ENCODE measurements at regions not wholly inside any gene's neighbourhood (a gene's known extent, or its start where the extent isn't known, plus 50 kb on each side); places are given as distances from the start of the nearest gene placed in this dataset.

- Mint-ChIP-seq H3K27ac (no peak overlapping the region), H3K36me3 (no peaks in the 10 kb centered on the region), H3K4me1 (peaks cover 10 to 12% of the 10 kb centered on the region in 2 donors), H3K27me3 (ENCODE audit: low read depth in 3 of 3) (peaks cover 2 to 6% (median 2%) of the 10 kb centered on the region in 3 donors), H3K4me3 (no peak overlapping the region), H3K9me3 (peaks cover 0 to 2% (median 0%) of the 10 kb centered on the region in 6 donors)
- DNase-seq = no peak
Observed at GRCh38 chr16:66295761-66296546, 70.5 kb upstream of the CDH5 start.

- DNase-seq = no peak
- Mint-ChIP-seq H3K36me3 (no peaks in the 10 kb centered on the region), H3K4me1 (peaks cover 10% of the 10 kb centered on the region in 2 donors), H3K27ac (no peak overlapping the region), H3K9me3 (peaks cover 0 to 2% (median 0%) of the 10 kb centered on the region in 6 donors), H3K27me3 (ENCODE audit: low read depth in 3 of 3) (peaks cover 2 to 8% (median 2%) of the 10 kb centered on the region in 3 donors), H3K4me3 (no peak overlapping the region)
Observed at GRCh38 chr16:66295213-66295612, 71.3 kb upstream of the CDH5 start.

- H3K4me3 Mint-ChIP-seq = no peak overlapping the region
- H3K4me1 Mint-ChIP-seq = peaks cover 6% of the 10 kb centered on the region in 2 donors
- H3K27me3 Mint-ChIP-seq (ENCODE audit: low read depth in 3 of 3) = peaks cover 2 to 8% (median 2%) of the 10 kb centered on the region in 3 donors
- no peak overlapping the region for H3K27ac Mint-ChIP-seq
- peaks cover 0 to 2% (median 0%) of the 10 kb centered on the region in 6 donors for H3K9me3 Mint-ChIP-seq
- DNase-seq = no peak
- H3K36me3 Mint-ChIP-seq = no peaks in the 10 kb centered on the region
Observed at GRCh38 chr16:66294507-66294906, 72.0 kb upstream of the CDH5 start.

GRCh38 chr16:66293932-66294331 lies 72.6 kb upstream of the CDH5 start:
- DNase-seq = no peak
- Mint-ChIP-seq H3K36me3 (no peaks in the 10 kb centered on the region), H3K4me1 (peaks cover under 1% of the 10 kb centered on the region in 2 donors), H3K4me3 (no peak overlapping the region), H3K27ac (no peak overlapping the region), H3K9me3 (no peaks in the 10 kb centered on the region), H3K27me3 (ENCODE audit: low read depth in 3 of 3) (peaks cover 2 to 8% (median 2%) of the 10 kb centered on the region in 3 donors)

GRCh38 chr16:66293207-66293735 lies 73.2 kb upstream of the CDH5 start:
- no peaks in the 10 kb centered on the region for H3K4me1 Mint-ChIP-seq
- no peak overlapping the region for H3K4me3 Mint-ChIP-seq
- DNase-seq = no peak
- H3K27ac Mint-ChIP-seq = no peak overlapping the region
- H3K27me3 Mint-ChIP-seq (ENCODE audit: low read depth in 3 of 3) = peaks cover 2 to 8% (median 2%) of the 10 kb centered on the region in 3 donors
- no peaks in the 10 kb centered on the region for H3K9me3 Mint-ChIP-seq
- H3K36me3 Mint-ChIP-seq = no peaks in the 10 kb centered on the region

- Mint-ChIP-seq H3K36me3 (no peaks in the 10 kb centered on the region), H3K27ac (no peak overlapping the region), H3K27me3 (ENCODE audit: low read depth in 3 of 3) (peaks cover 2 to 8% (median 2%) of the 10 kb centered on the region in 3 donors), H3K4me1 (no peaks in the 10 kb centered on the region), H3K4me3 (no peak overlapping the region), H3K9me3 (no peaks in the 10 kb centered on the region)
- no peak for DNase-seq
Observed at GRCh38 chr16:66292241-66292935, 74.1 kb upstream of the CDH5 start.

- no peaks in the 10 kb centered on the region for H3K36me3 Mint-ChIP-seq
- DNase-seq = no peak
- H3K27ac Mint-ChIP-seq = no peak overlapping the region
Observed at GRCh38 chr16:66291833-66292232, 74.7 kb upstream of the CDH5 start.

GRCh38 chr16:66290431-66290830 lies 76.1 kb upstream of the CDH5 start:
- Mint-ChIP-seq H3K4me3 (no peak overlapping the region), H3K4me1 (no peaks in the 10 kb centered on the region), H3K27me3 (ENCODE audit: low read depth in 3 of 3) (peaks cover 2 to 8% (median 4%) of the 10 kb centered on the region in 3 donors), H3K27ac (no peak overlapping the region), H3K36me3 (no peaks in the 10 kb centered on the region), H3K9me3 (no peaks in the 10 kb centered on the region)
- DNase-seq = no peak

More at GRCh38 chr16:66291833-66292232, 74.7 kb upstream of the CDH5 start:
- Mint-ChIP-seq H3K9me3 (no peaks in the 10 kb centered on the region), H3K4me3 (no peak overlapping the region), H3K27me3 (ENCODE audit: low read depth in 3 of 3) (peaks cover 2 to 8% (median 2%) of the 10 kb centered on the region in 3 donors), H3K4me1 (no peaks in the 10 kb centered on the region)

GRCh38 chr16:66289986-66290385 lies 76.5 kb upstream of the CDH5 start:
- no peak overlapping the region for H3K27ac Mint-ChIP-seq
- H3K9me3 Mint-ChIP-seq = no peaks in the 10 kb centered on the region
- H3K36me3 Mint-ChIP-seq = no peaks in the 10 kb centered on the region
- peaks cover 2 to 8% (median 4%) of the 10 kb centered on the region in 3 donors for H3K27me3 Mint-ChIP-seq (ENCODE audit: low read depth in 3 of 3)
- no peaks in the 10 kb centered on the region for H3K4me1 Mint-ChIP-seq
- H3K4me3 Mint-ChIP-seq = no peak overlapping the region
- no peak for DNase-seq

- Mint-ChIP-seq H3K4me3 (no peak overlapping the region), H3K27me3 (ENCODE audit: low read depth in 3 of 3) (peaks cover 2 to 7% (median 4%) of the 10 kb centered on the region in 3 donors), H3K4me1 (no peaks in the 10 kb centered on the region), H3K36me3 (no peaks in the 10 kb centered on the region), H3K9me3 (no peaks in the 10 kb centered on the region), H3K27ac (no peak overlapping the region)
- DNase-seq = no peak
Observed at GRCh38 chr16:66289051-66289680, 77.3 kb upstream of the CDH5 start.

- Mint-ChIP-seq H3K27me3 (ENCODE audit: low read depth in 3 of 3) (peaks cover 0 to 4% (median 2%) of the 10 kb centered on the region in 3 donors), H3K4me1 (no peaks in the 10 kb centered on the region), H3K9me3 (no peaks in the 10 kb centered on the region), H3K27ac (no peak overlapping the region), H3K4me3 (no peak overlapping the region), H3K36me3 (no peaks in the 10 kb centered on the region)
- no peak for DNase-seq
Observed at GRCh38 chr16:66287926-66288325, 78.6 kb upstream of the CDH5 start.

- H3K4me1 Mint-ChIP-seq = no peaks in the 10 kb centered on the region
- H3K9me3 Mint-ChIP-seq = no peaks in the 10 kb centered on the region
- H3K36me3 Mint-ChIP-seq = no peaks in the 10 kb centered on the region
- H3K4me3 Mint-ChIP-seq = no peak overlapping the region
- peaks cover 0 to 2% (median 2%) of the 10 kb centered on the region in 3 donors for H3K27me3 Mint-ChIP-seq (ENCODE audit: low read depth in 3 of 3)
- no peak for DNase-seq
- H3K27ac Mint-ChIP-seq = no peak overlapping the region
Observed at GRCh38 chr16:66287416-66287815, 79.1 kb upstream of the CDH5 start.

- peaks cover 0 to 2% (median 2%) of the 10 kb centered on the region in 3 donors for H3K27me3 Mint-ChIP-seq (ENCODE audit: low read depth in 3 of 3)
- H3K36me3 Mint-ChIP-seq = no peaks in the 10 kb centered on the region
- no peaks in the 10 kb centered on the region for H3K4me1 Mint-ChIP-seq
- DNase-seq = no peak
- H3K27ac Mint-ChIP-seq = no peak overlapping the region
- no peak overlapping the region for H3K4me3 Mint-ChIP-seq
- no peaks in the 10 kb centered on the region for H3K9me3 Mint-ChIP-seq
Observed at GRCh38 chr16:66286527-66286926, 80.0 kb upstream of the CDH5 start.
